ENCODE measurements at regions not wholly inside any gene's neighbourhood (a gene's known extent, or its start where the extent isn't known, plus 50 kb on each side); places are given as distances from the start of the nearest gene placed in this dataset.

DNA sequence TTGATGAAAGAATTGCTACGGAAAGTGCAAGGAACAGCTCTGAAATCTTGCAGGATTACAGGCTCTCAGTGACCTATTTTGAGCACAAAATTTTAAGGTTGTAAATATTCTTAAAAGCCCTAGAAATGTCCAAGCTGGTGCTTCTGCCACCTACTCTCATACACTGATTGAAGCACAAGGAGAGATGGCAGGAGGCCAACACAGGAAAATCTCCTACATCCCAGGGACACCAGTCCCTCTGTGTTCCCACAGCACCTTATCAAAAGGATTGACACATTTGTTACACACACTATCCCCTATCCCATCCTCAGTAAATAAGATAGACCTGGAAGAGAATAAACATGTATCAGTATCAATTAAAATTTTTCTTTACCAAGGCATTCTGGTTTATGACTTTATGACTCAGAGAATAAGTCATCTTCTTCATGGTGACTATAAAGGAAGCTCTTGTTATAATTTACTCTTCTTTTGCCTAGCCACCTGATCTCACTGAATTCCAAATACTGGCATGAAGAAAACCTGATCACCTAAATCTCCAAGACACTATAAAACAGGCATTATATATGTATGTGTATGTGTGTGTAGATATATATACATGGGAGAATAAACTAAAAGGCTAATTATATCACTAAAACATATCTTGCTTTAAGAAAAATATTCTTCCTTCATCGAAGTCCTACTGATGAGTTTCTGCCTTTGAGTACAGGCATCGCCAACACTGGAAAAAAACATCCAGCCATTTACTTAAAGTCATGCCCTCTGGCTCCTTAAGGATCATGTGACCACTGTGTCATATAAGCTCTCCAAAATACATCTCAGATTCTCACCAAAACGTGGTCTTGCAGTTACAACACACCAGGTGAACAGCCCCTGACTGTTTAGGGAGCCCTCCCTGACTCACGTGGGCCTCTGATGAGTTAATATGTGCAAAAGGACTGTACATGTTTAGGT, 208.1 kb upstream of the NR2F2 start:
- H3K4me3 ChIP-seq (ENCODE audit: extremely low read depth, insufficient read depth, low read length, poor library complexity, severe bottlenecking): no peak overlapping the region
- WGBS, 2 experiments (ENCODE audit: insufficient coverage in 2 of 2): 84 to 98% methylated on average over 3 to 4 of the region's 5 CpGs
- no peaks in the 10 kb centered on the region for H3K4me1 ChIP-seq (ENCODE audit: control insufficient read depth, insufficient read depth, low read length, poor library complexity, severe bottlenecking)
- H3K36me3 ChIP-seq (ENCODE audit: control insufficient read depth, insufficient read depth, low read length): no peaks in the 10 kb centered on the region
- H3K27ac ChIP-seq (ENCODE audit: low read depth, low read length, severe bottlenecking): no peak overlapping the region
- H3K9me3 ChIP-seq (ENCODE audit: control insufficient read depth, low read length): no peaks in the 10 kb centered on the region

DNA sequence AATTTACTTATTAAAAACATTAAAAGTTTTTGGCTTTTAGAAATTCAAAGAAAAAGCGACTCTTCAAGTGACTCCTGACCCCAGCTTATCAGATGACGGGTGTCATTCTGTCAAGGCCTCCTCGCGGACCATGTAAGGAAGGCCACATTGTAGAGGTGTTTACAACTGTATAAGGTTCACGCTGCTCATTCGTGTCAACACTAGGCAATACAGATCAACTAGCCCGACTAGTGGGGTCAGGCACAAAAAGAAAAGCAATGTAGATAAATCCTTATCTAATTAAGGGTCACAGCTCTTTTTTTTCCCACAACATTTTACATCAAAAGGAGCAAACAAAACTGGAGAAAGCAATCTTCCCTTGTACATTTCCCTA, 207.5 kb upstream of the NR2F2 start:
- Histone ChIP-seq H3K27ac (ENCODE audit: low read depth, low read length, severe bottlenecking) (no peak overlapping the region), H3K4me3 (ENCODE audit: extremely low read depth, insufficient read depth, low read length, poor library complexity, severe bottlenecking) (no peak overlapping the region), H3K36me3 (ENCODE audit: control insufficient read depth, insufficient read depth, low read length) (no peaks in the 10 kb centered on the region), H3K4me1 (ENCODE audit: control insufficient read depth, insufficient read depth, low read length, poor library complexity, severe bottlenecking) (no peaks in the 10 kb centered on the region), H3K9me3 (ENCODE audit: control insufficient read depth, low read length) (no peaks in the 10 kb centered on the region)
- WGBS, 2 experiments (ENCODE audit: insufficient coverage in 2 of 2): 87% methylated on average over 5 of the region's 7 CpGs; no CpG with 5 or more reads in 1 of the 2 experiments

DNA sequence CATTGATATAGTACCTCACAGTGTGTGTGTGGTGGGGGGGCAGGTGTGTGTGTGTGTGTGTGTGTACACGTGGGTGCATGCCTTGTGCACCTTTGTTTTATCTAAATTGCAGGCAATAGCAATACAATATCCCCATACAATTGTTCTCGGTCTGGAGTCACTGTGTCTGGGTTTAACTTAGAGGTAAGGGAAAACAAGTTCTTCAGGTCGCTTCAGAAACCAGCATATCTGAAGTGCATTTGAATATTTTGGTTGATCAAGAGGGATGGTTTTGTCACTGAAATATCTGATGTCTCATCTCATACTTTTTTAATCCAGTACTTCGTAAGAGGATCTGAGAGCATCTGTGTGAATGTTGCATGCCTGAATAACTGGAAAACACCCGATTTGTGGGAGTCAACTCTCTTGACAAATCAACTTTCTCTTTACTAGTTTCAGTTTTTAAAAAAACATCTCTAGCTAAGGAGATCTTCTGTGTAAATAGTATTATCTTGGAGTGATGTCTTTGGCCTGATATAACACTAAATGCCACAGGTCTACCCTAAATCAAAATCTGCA, 206.8 kb upstream of the NR2F2 start:
- WGBS, 2 experiments (ENCODE audit: insufficient coverage in 2 of 2): 100% methylated on average over 3 of the region's 5 CpGs; no CpG with 5 or more reads in 1 of the 2 experiments
- Histone ChIP-seq H3K4me3 (ENCODE audit: extremely low read depth, insufficient read depth, low read length, poor library complexity, severe bottlenecking) (no peak overlapping the region), H3K9me3 (ENCODE audit: control insufficient read depth, low read length) (no peaks in the 10 kb centered on the region), H3K27ac (ENCODE audit: low read depth, low read length, severe bottlenecking) (no peak overlapping the region), H3K4me1 (ENCODE audit: control insufficient read depth, insufficient read depth, low read length, poor library complexity, severe bottlenecking) (no peaks in the 10 kb centered on the region), H3K36me3 (ENCODE audit: control insufficient read depth, insufficient read depth, low read length) (no peaks in the 10 kb centered on the region)

DNA sequence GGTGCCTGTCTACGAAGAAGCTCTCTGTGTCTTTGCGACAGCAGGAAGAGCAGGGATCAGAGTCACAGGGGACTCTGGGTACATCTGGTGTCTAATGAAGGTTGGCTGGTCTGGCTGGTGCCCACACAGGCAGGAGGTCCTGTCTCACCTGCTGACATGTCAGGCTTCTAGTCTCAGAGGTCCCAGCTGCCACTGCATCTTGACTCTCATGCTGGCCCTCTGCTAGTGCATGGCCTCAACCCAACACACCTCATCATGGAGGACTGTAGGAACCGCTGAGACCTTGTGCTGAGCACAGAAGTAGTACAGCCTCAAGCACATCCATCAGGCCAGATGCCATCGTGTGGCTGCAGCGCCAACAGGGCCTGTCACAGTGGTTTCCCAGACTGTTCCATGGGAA, 206.1 kb upstream of the NR2F2 start:
- 92 to 97% methylated on average over 3 to 5 of the region's 5 CpGs for WGBS, 2 experiments (ENCODE audit: insufficient coverage in 2 of 2)
- Histone ChIP-seq H3K4me3 (ENCODE audit: extremely low read depth, insufficient read depth, low read length, poor library complexity, severe bottlenecking) (no peak overlapping the region), H3K27ac (ENCODE audit: low read depth, low read length, severe bottlenecking) (no peak overlapping the region), H3K9me3 (ENCODE audit: control insufficient read depth, low read length) (no peaks in the 10 kb centered on the region), H3K36me3 (ENCODE audit: control insufficient read depth, insufficient read depth, low read length) (no peaks in the 10 kb centered on the region), H3K4me1 (ENCODE audit: control insufficient read depth, insufficient read depth, low read length, poor library complexity, severe bottlenecking) (no peaks in the 10 kb centered on the region)

DNA sequence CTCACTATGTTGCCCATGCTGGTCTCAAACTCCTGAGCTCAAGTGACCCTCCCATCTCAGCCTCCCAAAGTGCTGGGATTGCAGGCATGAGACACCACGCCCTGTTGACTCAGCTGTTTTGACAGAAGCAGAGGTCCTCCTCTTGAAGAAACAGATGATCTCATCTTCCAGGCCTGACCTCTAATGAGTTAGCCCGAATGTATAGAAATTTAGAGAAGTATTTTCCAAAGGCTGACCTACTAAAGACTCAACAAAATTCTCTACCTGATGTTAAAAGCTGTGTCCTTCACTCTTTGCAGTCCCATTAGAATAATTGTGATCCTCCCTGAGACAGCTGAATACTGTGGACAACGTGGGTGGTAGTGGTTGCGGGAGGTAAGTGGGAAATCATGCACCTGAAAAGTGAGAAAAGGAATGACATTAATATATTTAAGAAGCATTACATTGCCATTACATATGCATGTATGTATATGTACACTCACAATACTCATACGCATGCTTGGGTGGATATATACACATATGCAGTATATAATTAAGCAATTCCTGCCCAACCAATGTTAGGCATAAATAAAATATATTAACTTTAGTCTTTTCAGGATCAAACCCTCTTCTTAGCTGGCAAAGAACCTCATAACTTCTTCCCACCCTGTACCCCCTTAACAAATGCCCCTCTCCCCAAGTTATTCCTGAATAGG, 204.6 kb upstream of the NR2F2 start:
- Histone ChIP-seq H3K9me3 (ENCODE audit: control insufficient read depth, low read length) (no peaks in the 10 kb centered on the region), H3K4me3 (ENCODE audit: extremely low read depth, insufficient read depth, low read length, poor library complexity, severe bottlenecking) (no peak overlapping the region), H3K36me3 (ENCODE audit: control insufficient read depth, insufficient read depth, low read length) (no peaks in the 10 kb centered on the region), H3K27ac (ENCODE audit: low read depth, low read length, severe bottlenecking) (no peak overlapping the region), H3K4me1 (ENCODE audit: control insufficient read depth, insufficient read depth, low read length, poor library complexity, severe bottlenecking) (no peaks in the 10 kb centered on the region)
- WGBS, 2 experiments (ENCODE audit: insufficient coverage in 2 of 2): 67% methylated on average over 1 of the region's 5 CpGs; no CpG with 5 or more reads in 1 of the 2 experiments

DNA sequence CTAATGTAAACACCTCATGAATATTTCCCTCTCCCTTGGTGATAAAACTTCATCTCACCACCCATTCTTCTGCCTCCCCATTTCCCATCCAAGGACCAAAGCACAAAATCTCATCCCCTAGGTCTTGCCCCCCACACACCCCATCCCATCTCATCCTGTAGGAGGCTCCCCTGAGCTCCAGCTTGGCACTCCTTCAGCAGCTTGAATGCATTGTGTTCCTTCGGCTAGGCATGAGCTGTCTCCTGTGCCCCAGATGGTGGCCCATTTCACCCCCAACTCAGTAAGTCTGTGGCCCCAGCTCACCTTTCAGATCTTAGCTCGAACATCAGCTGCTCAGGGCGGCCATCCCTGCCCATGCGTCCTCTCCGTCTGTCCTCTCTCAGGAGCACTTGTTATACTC, 203.6 kb upstream of the NR2F2 start:
- H3K9me3 ChIP-seq (ENCODE audit: control insufficient read depth, low read length): no peaks in the 10 kb centered on the region
- no peaks in the 10 kb centered on the region for H3K36me3 ChIP-seq (ENCODE audit: control insufficient read depth, insufficient read depth, low read length)
- no peak overlapping the region for H3K27ac ChIP-seq (ENCODE audit: low read depth, low read length, severe bottlenecking)
- 89 to 96% methylated on average over 5 of the region's 5 CpGs for WGBS, 2 experiments (ENCODE audit: insufficient coverage in 2 of 2)
- H3K4me3 ChIP-seq (ENCODE audit: extremely low read depth, insufficient read depth, low read length, poor library complexity, severe bottlenecking): no peak overlapping the region
- no peaks in the 10 kb centered on the region for H3K4me1 ChIP-seq (ENCODE audit: control insufficient read depth, insufficient read depth, low read length, poor library complexity, severe bottlenecking)

DNA sequence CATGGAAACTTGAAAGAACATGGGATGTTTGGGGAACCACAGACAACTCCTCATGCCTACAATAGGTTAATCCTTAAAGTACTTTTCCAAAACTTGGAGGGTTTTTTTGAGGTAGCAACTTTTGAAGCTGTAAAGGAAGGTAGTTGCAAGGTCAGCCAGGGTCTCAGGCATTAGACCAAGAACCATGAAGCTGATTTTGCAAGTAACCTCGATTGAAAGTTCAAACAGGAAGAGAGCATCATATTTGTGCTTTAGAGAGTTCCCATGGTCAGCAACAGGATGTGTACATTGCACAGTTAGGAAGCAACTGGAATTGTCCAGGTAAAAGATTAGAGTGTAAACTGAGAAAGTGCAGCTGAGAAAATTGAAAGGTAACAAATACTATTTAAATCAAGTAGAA, 199.8 kb upstream of the NR2F2 start:
- WGBS, 2 experiments (ENCODE audit: insufficient coverage in 2 of 2): 75% methylated on average over 1 of the region's 1 CpG; no CpG with 5 or more reads in 1 of the 2 experiments
- no peaks in the 10 kb centered on the region for H3K4me1 ChIP-seq (ENCODE audit: control insufficient read depth, insufficient read depth, low read length, poor library complexity, severe bottlenecking)
- H3K4me3 ChIP-seq (ENCODE audit: extremely low read depth, insufficient read depth, low read length, poor library complexity, severe bottlenecking): no peak overlapping the region
- no peaks in the 10 kb centered on the region for H3K9me3 ChIP-seq (ENCODE audit: control insufficient read depth, low read length)
- H3K27ac ChIP-seq (ENCODE audit: low read depth, low read length, severe bottlenecking): no peak overlapping the region
- no peaks in the 10 kb centered on the region for H3K36me3 ChIP-seq (ENCODE audit: control insufficient read depth, insufficient read depth, low read length)

DNA sequence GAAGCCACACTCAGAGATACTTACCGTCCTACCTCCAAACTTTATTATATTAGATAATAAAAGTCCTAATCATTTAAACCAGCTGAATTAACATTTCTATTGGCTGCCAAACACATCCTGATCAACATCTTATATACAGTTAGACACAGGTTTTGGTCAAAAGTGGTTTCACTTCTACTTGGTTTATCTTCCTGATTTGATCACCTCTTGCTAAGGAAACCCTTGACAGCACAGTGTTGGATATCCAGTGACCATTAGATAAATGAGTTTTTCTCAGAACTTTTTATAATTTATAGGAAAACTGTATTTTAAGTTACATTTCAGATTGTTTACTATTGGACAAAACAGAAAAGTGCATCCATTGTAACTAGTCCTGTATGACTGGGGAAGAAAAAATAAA, 198.4 kb upstream of the NR2F2 start:
- no CpG with 5 or more reads among the region's 1 CpG for WGBS, 2 experiments (ENCODE audit: insufficient coverage in 2 of 2)
- H3K4me1 ChIP-seq (ENCODE audit: control insufficient read depth, insufficient read depth, low read length, poor library complexity, severe bottlenecking): no peaks in the 10 kb centered on the region

DNA sequence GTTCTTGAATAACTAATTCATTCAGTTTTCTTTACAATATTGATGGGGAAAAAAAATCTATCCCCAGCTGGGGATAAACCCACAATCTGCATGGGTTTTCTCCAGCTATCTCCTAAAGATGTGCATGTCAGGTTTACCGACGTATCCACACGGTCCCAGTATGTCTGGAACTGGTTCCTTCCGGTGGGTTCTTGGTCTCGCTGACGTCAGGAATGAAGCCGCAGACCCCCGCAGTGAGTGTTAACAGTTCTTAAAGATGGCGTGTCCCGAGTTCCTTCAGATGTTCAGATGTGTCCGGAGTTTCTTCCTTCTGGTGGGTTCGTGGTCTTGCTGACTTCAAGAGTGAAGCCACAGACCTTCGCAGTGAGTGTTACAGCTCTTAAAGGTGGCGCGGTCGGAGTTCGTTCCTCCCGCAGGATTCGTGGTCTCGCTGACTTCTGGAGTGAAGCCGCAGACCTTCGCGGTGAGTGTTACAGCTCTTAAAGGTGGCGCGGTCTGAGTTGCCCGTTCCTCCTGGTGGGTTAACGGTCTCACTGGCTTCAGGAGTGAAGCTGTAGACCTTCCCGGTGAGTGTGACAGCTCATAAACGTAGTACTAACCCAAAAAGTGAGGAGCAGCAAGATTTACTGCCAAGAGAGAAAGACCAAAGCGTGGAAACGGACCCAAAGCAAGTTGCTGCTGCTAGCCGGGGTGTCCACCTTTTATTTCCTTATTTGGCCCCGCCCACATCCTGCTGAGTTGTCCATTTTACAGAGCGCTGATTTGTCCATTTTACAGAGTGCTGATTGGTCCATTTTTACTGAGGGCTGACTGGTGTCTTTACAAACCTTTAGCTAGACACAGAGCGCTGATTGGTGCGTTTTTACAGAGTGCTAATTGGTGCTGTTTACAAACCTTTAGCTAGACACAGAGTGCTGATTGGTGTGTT, 195.1 kb upstream of the NR2F2 start:
- H3K36me3 ChIP-seq (ENCODE audit: control insufficient read depth, insufficient read depth, low read length): no peaks in the 10 kb centered on the region
- no peak overlapping the region for H3K27ac ChIP-seq (ENCODE audit: low read depth, low read length, severe bottlenecking)
- no peak overlapping the region for H3K4me3 ChIP-seq (ENCODE audit: extremely low read depth, insufficient read depth, low read length, poor library complexity, severe bottlenecking)
- 95 to 97% methylated on average over 32 to 36 of the region's 36 CpGs for WGBS, 2 experiments (ENCODE audit: insufficient coverage in 2 of 2)
- H3K4me1 ChIP-seq (ENCODE audit: control insufficient read depth, insufficient read depth, low read length, poor library complexity, severe bottlenecking): no peaks in the 10 kb centered on the region
- H3K9me3 ChIP-seq (ENCODE audit: control insufficient read depth, low read length): no peaks in the 10 kb centered on the region

More for the DNA sequence above, 198.4 kb upstream of the NR2F2 start:
- no peak overlapping the region for H3K4me3 ChIP-seq (ENCODE audit: extremely low read depth, insufficient read depth, low read length, poor library complexity, severe bottlenecking)
- no peak overlapping the region for H3K27ac ChIP-seq (ENCODE audit: low read depth, low read length, severe bottlenecking)
- H3K36me3 ChIP-seq (ENCODE audit: control insufficient read depth, insufficient read depth, low read length): no peaks in the 10 kb centered on the region
- H3K9me3 ChIP-seq (ENCODE audit: control insufficient read depth, low read length): no peaks in the 10 kb centered on the region

DNA sequence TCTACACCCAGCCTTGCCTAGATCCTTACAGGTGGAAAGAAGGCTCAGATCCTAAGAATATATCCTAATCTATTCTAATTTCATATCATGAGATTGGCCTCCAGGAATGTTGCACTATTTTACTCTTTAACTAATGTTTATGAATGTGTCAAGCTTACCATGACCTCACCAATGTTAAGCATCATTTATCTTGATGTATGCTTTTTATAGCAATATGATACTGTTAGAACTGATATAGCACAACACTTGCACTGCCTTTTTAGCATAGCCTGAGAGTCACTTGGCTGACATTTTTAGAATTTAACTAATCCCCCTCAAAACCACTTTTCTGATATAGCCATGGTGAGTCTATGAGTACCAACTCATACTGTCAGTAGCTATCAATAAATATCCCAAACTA, 191.5 kb upstream of the NR2F2 start:
- Histone ChIP-seq H3K4me3 (ENCODE audit: extremely low read depth, insufficient read depth, low read length, poor library complexity, severe bottlenecking) (no peak overlapping the region), H3K36me3 (ENCODE audit: control insufficient read depth, insufficient read depth, low read length) (no peaks in the 10 kb centered on the region), H3K4me1 (ENCODE audit: control insufficient read depth, insufficient read depth, low read length, poor library complexity, severe bottlenecking) (no peaks in the 10 kb centered on the region), H3K9me3 (ENCODE audit: control insufficient read depth, low read length) (no peaks in the 10 kb centered on the region), H3K27ac (ENCODE audit: low read depth, low read length, severe bottlenecking) (no peak overlapping the region)
